Colonic mucosa (tissue), 4 donors: ENCODE measurements at regions not wholly inside any gene's neighbourhood (a gene's known extent, or its start where the extent isn't known, plus 50 kb on each side); places are given as distances from the start of the nearest gene placed in this dataset.

ENCODE experiments used
- DNase-seq: peaks from one replicate; pipeline ENCODE4 v3.0.0-alpha.2; 2020
- H3K27ac ChIP-seq: fragments of 200-600 bp; one replicate; pipeline ENCODE4 v1.8.0; 2021
- H3K27me3 ChIP-seq: fragments of 200-600 bp; one replicate; pipeline ENCODE4 v1.8.0; 2021
- H3K36me3 ChIP-seq: fragments of 200-600 bp; one replicate; pipeline ENCODE4 v1.8.0; 2021
- H3K4me1 ChIP-seq: fragments of 200-600 bp; one replicate; pipeline ENCODE4 v1.8.0; 2021; ENCODE audit warnings: mild to moderate bottlenecking
- H3K4me3 ChIP-seq: fragments of 200-600 bp; one replicate; pipeline ENCODE4 v1.8.0; 2021
- H3K9ac ChIP-seq, 2 donors: one replicate each; pipeline ENCODE4 v1.7.0; 2013; ENCODE audit warnings: control low read depth in 2 of 2, low read depth in 2 of 2, low read length in 2 of 2
- H3K9me3 ChIP-seq: fragments of 200-600 bp; one replicate; pipeline ENCODE4 v1.8.0; 2021
- intact Hi-C: fragments of 100-400 bp; cut with DNase I; formaldehyde crosslinking; loops from one replicate; pipeline ENCODE4 v1.14.1; 2022
- TF ChIP-seq, protein P1 (sequence below): fragments of 200-600 bp; IDR thresholded peaks from one replicate; pipeline ENCODE4 v1.8.0; 2022; ENCODE audit warnings: antibody characterized with exemption, mild to moderate bottlenecking
- donor health status: healthy.
- donor health status: DM: no; HTN: no; CAD: no.
- donor health status: DM: no; HTN: no; CAD: no.

- Histone ChIP-seq H3K36me3 (no peaks in the 10 kb centered on the region), H3K4me1 (no peaks in the 10 kb centered on the region), H3K27ac (no peak overlapping the region), H3K9ac (no peak overlapping the region), H3K9me3 (no peaks in the 10 kb centered on the region), H3K27me3 (no peaks in the 10 kb centered on the region), H3K4me3 (no peak overlapping the region)
- TF ChIP-seq, protein P1, sequence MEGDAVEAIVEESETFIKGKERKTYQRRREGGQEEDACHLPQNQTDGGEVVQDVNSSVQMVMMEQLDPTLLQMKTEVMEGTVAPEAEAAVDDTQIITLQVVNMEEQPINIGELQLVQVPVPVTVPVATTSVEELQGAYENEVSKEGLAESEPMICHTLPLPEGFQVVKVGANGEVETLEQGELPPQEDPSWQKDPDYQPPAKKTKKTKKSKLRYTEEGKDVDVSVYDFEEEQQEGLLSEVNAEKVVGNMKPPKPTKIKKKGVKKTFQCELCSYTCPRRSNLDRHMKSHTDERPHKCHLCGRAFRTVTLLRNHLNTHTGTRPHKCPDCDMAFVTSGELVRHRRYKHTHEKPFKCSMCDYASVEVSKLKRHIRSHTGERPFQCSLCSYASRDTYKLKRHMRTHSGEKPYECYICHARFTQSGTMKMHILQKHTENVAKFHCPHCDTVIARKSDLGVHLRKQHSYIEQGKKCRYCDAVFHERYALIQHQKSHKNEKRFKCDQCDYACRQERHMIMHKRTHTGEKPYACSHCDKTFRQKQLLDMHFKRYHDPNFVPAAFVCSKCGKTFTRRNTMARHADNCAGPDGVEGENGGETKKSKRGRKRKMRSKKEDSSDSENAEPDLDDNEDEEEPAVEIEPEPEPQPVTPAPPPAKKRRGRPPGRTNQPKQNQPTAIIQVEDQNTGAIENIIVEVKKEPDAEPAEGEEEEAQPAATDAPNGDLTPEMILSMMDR: no peak
- no peak for DNase-seq
- intact Hi-C loops: no loop called here
Observed at GRCh38 chr7:16315280-16315679, 106.1 kb downstream of the CRPPA start.

DNA sequence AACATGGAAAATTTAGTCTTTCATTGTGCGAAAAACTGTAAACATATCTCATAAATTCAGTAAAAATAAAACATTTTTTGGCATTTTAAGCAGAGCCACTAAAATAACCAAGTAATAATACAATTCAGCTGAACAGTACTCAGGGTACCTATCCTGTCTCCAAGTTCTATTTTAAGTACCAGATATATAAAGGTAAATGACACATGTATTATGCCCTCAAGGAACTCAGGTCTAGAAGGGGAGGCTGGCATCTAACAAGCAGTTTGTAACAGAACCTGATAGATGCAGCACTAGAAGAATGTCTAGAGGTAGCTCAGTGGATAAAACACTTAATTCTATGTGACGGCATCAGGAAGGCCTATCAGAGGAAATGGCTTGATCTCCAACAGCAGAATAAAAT, 112.2 kb downstream of the CRPPA start:
- Histone ChIP-seq H3K4me1 (no peaks in the 10 kb centered on the region), H3K36me3 (no peaks in the 10 kb centered on the region), H3K9me3 (no peaks in the 10 kb centered on the region), H3K9ac (no peak overlapping the region), H3K4me3 (no peak overlapping the region), H3K27me3 (no peaks in the 10 kb centered on the region), H3K27ac (no peak overlapping the region)
- no peak for DNase-seq
- TF ChIP-seq, protein P1: no peak
- intact Hi-C loops: no loop called here

DNA sequence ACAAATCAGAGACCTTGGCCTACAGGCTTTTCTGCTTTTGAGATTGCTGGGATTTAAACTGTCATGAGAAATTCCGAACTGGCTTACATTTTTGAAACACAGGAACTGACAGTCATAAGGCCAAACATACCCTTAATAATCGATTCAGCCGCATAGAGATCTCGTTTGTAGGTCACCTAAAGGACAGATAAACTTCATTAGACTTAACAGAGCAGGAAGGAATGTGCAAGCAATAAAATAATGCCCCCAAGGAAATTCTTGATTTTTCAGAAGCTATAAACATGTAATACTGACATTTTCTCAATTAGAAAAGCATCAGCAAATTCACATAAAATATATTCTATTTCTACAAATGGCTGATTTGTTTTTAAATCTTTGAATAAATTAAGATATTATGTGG, 120.0 kb downstream of the CRPPA start:
- DNase-seq: no peak
- H3K9ac ChIP-seq: no peak overlapping the region
- H3K27me3 ChIP-seq: no peaks in the 10 kb centered on the region
- no peak overlapping the region for H3K4me3 ChIP-seq
- H3K36me3 ChIP-seq: no peaks in the 10 kb centered on the region
- intact Hi-C loops: no loop called here
- H3K9me3 ChIP-seq: no peaks in the 10 kb centered on the region
- no peak overlapping the region for H3K27ac ChIP-seq
- H3K4me1 ChIP-seq: no peaks in the 10 kb centered on the region
- TF ChIP-seq, protein P1: no peak

- H3K27ac ChIP-seq: no peak overlapping the region
- intact Hi-C loops: no loop called here
- TF ChIP-seq, protein P1: no peak
- no peaks in the 10 kb centered on the region for H3K27me3 ChIP-seq
- DNase-seq: no peak
- H3K4me1 ChIP-seq: no peaks in the 10 kb centered on the region
- H3K9me3 ChIP-seq: no peaks in the 10 kb centered on the region
- H3K4me3 ChIP-seq: no peak overlapping the region
- no peaks in the 10 kb centered on the region for H3K36me3 ChIP-seq
- H3K9ac ChIP-seq: no peak overlapping the region
Observed at GRCh38 chr7:16300361-16300895, 120.9 kb downstream of the CRPPA start.

- H3K4me1 ChIP-seq: no peaks in the 10 kb centered on the region
- intact Hi-C loops: no loop called here
- TF ChIP-seq, protein P1: no peak
Observed at GRCh38 chr7:16299853-16300252, 121.5 kb downstream of the CRPPA start.

More at GRCh38 chr7:16299853-16300252, 121.5 kb downstream of the CRPPA start:
- Histone ChIP-seq H3K27ac (no peak overlapping the region), H3K4me3 (no peak overlapping the region), H3K9ac (no peak overlapping the region), H3K27me3 (no peaks in the 10 kb centered on the region), H3K36me3 (no peaks in the 10 kb centered on the region), H3K9me3 (no peaks in the 10 kb centered on the region)
- no peak for DNase-seq
